GM12875 (cell line): ENCODE measurements at regions not wholly inside any gene's neighbourhood (a gene's known extent, or its start where the extent isn't known, plus 50 kb on each side); places are given as distances from the start of the nearest gene placed in this dataset.
"Not testable (repeated sequence)": the region's sequence is repeated elsewhere in the genome, so short reads cannot be mapped to it uniquely, and the experiment has no call there.

ENCODE experiments used
- H3K4me3 ChIP-seq: one replicate; pipeline ENCODE4 v1.5.1; 2011; ENCODE audit warnings: low read depth, low read length, control low read depth
- CTCF ChIP-seq: IDR thresholded peaks from 2 replicates; pipeline ENCODE4 v1.5.1; 2011; ENCODE audit warnings: low read depth, mild to moderate bottlenecking, control low read depth, inconsistent platforms, low read length, moderate library complexity, borderline replicate concordance; ENCODE audit not compliant: insufficient read depth

- no peak for TF ChIP-seq CTCF
Observed at GRCh38 chr2:234795272-234795920, 156.4 kb upstream of the SH3BP4 start.

GRCh38 chr2:234794866-234795265 lies 157.0 kb upstream of the SH3BP4 start:
- H3K4me3 ChIP-seq: no peak overlapping the region
- no peak for TF ChIP-seq CTCF

More at GRCh38 chr2:234795272-234795920, 156.4 kb upstream of the SH3BP4 start:
- no peak overlapping the region for H3K4me3 ChIP-seq

DNA sequence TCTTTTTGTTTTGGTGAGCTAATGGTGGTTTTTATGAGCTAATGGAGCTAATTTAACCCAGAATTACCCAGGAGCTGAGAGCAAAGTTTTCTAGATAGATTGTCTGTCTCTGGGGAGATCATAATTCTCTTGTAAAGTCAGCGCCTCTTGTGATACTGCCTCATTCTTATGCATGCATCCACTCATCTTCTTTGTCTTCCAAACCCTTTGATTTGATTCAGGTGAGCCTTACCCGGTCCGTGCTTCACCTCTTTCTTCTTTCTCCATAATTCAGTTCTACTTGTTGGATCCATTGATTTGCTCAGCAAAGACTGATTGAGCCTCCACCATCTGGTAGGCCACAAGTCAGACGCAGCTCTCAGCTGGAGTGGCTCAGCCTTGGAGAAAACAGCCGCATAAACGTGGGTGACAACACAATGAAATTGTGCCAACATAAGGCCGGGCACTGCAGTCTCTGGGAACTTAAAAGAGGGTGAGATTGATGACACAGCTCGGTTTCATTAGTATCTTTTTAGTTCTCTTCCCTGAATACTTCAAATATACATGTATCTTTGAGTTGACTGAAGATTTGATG lies 158.5 kb upstream of the SH3BP4 start:
- no peak for TF ChIP-seq CTCF
- H3K4me3 ChIP-seq: no peak overlapping the region

GRCh38 chr2:234792621-234793022 lies 159.2 kb upstream of the SH3BP4 start:
- TF ChIP-seq CTCF: no peak
- no peak overlapping the region for H3K4me3 ChIP-seq

DNA sequence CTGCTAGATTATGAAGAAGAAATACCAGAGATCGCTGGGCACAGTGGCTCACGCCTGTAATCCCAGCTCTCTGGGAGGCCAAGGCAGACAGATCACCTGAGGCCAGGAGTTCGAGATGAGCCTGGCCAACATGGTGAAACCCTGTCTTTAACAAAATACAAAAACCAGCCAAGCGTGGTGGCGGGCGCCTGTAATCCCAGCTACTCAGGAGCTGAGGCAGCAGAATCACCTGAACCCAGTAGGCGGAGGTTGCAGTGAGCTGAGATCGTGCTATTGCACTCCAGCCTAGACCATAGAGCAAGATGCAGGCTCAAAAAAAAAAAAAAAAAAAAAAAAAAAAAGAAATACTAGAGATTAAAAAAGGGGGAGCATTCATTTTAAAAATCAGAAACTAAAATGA lies 159.7 kb upstream of the SH3BP4 start:
- H3K4me3 ChIP-seq: not testable (repeated sequence)

- no peak overlapping the region for H3K4me3 ChIP-seq
- no peak for TF ChIP-seq CTCF
Observed at GRCh38 chr2:234790380-234790779, 161.4 kb upstream of the SH3BP4 start.

- TF ChIP-seq CTCF: no peak
- H3K4me3 ChIP-seq: no peak overlapping the region
Observed at GRCh38 chr2:234789556-234790325, 162.1 kb upstream of the SH3BP4 start.
